Cerebellar nuclear complex (tissue), 1 donor: ENCODE measurements at regions not wholly inside any gene's neighbourhood (a gene's known extent, or its start where the extent isn't known, plus 50 kb on each side); places are given as distances from the start of the nearest gene placed in this dataset.
"Not testable (repeated sequence)": the region's sequence is repeated elsewhere in the genome, so short reads cannot be mapped to it uniquely, and the experiment has no call there.

Source experiments
- DNase-seq, 2 experiments: peaks; one replicate each; lab custom pipeline; 2025; lab: John Stamatoyannopoulos, UW

DNA sequence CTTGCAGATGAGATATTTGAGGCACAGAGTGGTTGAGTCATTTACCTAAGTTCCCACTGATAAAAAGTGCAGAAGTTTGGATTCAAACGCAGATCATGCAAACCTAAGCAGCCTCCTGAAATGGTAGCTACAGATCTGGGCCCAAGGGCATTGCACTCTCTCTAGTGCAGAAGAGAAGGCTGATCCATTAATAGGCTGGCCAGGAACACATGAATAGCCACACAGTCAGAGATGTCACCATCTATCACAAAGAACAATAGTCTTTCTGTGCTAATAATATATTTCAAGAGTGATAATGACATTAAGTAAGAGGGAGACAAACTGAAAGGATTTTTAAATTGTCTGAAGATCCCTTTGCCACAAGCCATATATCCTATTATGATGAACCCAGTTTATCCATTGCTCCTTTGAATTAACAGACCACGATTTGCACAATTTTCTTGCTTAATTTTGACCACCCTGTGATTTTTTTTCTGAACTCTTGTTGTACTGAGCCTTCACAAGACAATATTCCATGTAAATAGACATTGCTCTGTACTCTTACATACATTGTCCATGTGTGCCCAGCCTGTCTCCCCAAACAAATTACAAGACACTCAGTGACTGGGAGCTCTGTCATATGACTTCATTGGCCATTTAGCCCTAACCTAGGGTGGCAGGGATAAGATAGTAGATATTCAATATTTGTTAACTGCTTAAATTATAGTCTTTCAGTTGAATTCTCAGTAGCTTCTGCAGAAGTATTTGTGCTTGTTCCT is 112.4 kb upstream of the RBPJ start:
- DNase-seq, result no peak

DNA sequence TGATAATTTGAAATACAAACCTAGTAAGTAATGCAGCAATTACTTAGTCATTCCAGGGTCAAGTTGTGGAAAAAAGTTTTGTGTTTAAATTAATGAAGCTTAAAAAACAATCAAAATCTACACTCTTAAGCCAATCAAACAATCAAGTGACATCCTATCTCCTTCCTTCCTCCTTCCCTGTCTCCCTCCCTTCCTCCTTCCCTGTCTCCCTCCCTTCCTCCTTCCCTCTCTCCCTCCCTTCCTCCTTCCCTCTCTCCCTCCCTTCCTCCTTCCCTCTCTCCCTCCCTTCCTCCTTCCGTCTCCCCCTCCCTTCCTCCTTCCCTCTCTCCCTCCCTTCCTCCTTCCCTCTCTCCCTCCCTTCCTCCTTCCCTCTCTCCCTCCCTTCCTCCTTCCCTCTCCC is 111.4 kb upstream of the RBPJ start:
- DNase-seq, result not testable (repeated sequence)

DNA sequence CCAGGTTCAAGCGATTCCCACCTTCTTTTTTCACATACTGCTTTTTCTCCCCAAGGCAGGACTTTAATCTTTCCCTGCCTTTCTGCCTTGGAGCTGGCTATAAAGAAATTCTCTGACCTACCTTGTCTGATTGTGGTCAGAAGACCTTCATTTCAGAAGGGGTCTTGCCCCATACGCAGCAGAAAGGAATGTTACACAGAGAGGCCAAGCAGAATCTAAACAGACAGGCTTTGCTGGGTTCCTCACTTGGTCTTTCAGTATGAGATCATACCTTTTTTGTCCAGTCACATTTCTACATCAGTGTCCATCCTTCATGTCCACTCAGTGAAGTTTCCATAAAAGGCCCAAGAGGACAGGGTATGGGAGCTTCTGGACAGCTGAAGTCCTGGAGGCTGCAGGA is 108.3 kb upstream of the RBPJ start:
- no peak for DNase-seq

DNA sequence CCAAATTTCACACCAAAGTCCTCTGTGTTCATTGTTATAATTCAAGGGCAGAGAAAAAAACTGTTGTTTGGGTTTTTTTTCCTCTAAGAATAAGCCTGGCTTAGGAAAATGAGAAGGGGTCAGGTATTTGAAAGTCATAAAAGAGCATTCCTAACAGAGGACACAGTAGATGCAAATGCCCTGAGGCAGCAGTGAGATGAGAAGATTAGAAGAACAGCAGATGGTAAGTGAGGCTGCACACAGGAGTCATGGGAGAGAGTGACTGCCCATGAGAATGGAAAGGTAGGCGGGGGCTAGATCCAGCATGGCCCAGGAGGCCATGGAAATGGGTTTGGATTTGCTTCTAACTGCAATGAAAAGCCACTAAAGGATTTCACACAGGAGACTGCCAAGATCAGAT is 107.5 kb upstream of the RBPJ start:
- no peak for DNase-seq

DNA sequence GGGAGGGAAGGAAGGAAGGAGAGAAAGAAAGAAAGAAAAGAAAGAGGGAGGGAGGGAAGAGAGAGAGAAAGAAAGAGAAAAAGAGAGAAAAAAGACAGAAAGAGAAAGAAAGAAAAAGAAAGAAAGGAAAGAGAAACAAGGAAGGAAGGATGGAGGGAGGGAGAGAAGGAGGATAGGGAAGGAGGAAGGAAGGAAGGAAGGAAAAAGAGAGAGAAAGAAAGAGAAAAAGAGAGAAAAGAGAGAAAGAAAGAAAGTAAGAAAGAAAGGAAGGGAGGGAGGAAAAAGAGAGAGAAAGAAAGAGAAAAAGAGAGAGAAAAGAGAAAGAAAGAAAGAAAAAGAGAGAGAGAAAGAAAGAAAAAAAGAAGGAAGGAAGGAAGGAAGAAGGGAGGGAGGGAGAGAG is 105.8 kb upstream of the RBPJ start:
- DNase-seq, result no peak

DNA sequence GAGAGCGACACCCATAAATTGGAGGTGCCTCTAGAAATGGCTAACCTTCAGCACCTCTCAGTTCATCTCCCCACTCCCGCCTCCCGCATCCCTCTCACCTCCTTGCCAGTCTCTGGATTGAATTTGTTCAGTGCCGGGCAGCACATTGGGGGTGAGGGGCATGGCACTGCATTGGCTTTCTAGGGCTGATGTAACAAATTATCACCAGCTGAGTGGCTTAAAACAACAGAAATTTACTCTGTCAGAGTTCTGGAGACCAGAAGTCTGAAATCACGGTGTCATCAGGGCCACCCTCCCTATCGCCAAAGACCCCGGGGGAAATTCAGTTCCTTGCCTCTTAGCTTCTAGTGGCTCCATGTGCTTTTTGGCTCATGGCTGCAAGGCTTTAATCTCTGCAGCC is 105.1 kb upstream of the RBPJ start:
- DNase-seq, result no peak

DNA sequence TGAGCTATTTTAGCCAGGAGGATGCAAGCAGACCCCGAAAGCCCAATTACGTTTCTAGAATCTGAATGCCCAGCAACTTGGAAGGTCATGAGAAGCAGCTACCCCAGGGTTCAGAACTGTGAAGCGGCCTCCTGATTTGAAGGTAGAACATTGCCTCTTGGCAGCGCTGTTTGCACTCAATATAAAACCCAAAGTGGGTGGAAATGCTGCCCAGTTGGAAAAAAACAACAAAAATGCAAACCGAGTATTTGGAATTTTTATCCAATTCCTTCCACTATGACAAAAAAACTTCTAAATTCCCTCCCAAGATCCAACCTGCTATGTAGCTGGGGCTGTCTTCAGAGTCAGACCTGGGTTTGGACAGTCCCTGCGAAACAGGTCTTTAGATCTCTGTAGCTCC is 103.3 kb upstream of the RBPJ start:
- DNase-seq, result no peak

DNA sequence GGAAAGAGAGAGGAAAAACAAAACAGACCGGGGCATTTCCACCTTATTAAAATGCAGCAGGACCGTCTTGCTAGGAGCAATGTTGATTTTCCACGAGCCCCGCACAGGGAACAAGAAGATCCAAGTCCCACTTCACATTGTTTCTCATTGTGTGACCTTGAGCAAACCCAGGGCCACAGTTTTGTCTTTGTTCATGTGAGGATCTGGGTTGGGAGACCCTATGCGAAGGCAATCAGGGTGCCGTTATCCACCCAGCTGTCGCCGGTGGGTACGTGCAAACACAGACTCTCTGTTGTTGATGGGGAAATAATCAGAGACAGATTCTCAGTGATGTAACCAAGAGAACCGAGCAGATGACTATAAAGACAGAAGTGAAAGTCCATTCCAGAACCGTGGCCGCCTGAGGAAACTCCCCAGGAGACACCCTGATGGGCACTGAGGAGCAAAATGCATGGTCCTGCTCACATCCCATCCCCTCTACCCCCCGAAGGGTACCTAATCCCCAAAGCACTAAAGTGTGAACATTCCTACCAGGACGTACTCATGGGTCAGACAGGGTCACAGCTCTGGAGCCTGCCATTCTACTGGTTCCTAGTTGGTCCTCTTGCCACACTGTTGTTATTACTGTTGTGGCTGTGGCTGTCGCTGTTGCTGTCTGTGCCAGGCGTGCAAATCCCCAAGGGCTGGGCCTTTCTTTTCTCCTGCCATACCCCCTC is 102.7 kb upstream of the RBPJ start:
- no peak for DNase-seq

DNA sequence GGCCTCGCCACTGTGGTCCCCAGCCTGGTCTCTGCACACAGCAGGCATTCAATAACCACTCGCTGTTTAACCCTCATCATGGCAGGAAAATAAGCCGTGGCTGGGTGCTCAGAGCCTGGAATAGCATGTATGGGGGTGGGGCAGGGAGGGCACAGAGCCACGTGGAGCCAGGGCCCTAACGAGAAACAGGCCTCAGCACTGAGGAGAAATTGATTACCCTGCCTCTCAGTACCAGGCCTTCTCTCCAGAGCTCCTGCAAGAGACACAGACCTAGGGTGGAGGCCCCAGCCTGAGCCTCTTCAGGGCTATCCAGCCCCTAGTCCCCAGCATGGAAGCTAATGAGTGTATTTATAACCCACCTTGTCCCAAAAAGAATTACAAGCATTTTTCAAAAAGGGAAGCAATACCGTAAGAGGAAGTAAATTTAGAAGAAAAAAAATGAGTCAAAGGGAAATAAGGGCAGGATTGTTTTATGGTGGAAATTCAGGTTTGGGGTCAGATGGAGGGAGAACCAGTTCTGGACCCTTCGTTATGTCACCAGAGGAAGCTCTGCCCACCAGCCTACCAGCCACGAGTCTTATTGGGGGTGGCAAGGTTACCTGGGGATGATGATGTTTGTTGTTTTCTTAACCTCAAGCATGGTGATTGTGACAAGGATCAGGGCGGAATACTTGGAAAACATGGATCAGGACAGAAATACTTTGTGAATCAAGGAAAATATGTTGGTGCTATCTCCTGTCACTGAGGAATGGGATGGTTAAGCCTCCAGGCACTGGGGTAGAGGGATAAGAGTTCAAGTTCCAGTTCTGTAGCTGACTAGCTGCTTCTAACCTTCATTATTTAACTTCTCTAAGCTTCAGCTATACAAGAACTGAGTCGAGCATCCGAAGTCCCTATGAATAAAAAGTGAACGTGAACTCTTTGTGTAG is 101.9 kb upstream of the RBPJ start:
- DNase-seq, result no peak

DNA sequence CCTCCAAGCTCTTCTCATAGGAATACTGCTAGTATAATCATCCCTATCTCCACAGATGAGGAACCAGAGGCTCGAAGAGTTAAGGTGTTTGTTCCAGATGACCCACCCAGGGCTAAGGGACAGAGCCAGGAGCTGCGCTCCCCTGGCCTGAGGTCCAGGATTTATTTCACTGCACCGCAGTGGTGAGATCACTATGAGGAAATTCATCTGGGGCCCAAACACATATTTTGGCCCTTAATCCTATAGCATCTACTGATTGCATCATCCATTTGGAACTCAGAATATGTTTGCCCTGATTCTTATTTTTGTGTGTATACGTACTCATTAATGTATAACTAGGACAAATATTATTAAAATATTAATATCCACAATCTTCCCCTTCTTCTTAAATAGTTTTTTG is 100.1 kb upstream of the RBPJ start:
- DNase-seq, result no peak

DNA sequence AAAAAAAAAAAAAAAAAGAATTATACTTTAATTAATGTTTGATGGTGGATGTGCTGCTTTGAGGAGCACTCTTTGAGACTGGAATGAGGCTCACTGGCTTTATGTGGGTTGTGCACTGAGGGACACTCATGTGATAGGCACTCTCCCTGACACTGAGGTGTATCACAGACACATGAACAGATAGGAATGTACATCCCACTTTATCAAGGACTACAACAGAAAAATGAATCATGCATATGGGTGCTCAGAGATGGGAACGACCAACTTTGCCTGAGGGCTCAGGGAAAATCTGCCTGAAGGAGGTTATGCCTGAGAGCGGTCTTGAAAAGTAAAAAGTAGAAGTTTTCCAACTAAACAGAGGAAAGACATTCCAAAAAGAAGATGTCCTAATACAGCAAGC is 97.7 kb upstream of the RBPJ start:
- DNase-seq, result no peak

DNA sequence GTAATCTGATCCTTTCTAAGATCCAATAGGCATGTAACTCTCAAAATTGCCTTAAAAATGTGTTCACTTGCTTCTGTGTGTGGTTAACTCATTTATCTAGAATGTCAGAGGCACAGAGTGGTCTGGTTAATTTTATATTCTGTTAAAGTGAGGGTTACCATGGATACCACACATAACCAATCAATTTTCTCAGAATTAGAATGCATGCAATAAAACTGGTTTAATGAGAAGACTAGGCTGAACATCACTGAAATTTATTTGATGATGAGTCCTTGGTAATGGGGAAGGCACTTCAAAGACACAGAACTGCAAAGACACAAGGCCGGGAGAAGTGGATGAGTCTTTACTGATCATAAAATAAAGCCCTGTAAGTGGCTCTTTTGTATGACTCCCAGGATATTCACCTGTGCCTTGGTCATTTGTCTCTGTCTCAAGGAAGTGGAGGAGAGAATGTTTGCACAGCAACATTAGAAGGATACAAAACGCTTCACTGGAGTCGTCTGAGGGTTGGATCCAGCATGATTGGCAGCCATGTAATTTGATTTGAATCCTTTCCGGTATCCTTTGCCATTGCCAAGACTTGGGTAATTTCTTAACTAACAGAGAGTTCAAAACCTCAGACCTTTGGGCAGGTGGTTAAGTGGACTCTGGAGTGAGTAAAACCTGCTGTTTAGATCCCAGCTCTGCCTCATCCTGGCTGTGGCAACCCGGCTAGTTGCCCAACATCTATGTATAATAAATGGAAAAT is 94.0 kb upstream of the RBPJ start:
- no peak for DNase-seq

DNA sequence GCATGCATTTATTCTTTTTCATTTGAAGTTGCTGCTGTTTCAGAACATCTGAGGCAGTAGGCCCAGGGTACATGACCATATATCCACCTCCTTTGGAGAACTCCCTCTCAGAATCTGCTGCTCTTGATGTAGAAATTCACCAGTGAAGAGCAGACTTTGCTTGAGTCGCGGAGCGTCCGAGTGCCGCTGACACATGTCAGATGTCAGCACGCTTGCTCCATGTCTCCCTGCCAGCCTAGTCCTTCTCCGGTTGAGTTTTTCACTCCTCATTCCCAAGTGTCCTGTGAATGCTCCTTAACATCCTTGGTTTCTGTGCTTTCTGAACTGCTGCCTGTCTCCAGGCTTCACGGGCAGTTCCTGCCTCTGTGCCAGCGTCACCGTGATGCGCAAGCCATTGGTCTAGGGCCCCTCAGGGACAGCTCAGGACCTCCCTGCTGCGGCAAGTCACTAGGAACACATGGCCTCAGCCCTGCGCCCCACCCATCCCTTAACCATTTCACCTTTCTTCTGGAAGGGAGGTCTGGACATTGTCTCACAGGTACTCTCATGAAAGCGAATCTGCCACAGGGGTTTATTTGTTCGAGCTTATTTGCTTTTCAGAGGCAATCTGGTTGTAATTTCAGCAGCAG is 93.1 kb upstream of the RBPJ start:
- DNase-seq, result no peak

DNA sequence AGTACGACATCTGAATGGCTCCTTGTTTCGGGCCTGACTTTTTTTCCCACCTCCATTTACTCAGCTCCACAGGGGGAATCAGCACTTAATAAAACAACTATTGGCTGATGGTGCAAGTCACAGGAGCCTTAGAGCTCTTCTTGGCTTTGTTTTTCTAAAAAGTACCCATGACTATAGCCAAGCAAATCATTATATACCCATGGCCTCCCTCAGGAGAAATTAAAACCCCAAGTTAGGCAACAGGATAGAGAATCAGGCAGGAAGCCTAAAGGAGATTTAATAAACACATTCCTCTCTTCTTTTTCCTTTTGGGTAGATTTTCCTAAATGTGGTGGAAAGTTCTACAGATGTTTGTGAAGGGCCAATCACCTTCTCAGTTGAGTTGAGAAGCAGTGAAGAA is 91.9 kb upstream of the RBPJ start:
- no peak for DNase-seq

DNA sequence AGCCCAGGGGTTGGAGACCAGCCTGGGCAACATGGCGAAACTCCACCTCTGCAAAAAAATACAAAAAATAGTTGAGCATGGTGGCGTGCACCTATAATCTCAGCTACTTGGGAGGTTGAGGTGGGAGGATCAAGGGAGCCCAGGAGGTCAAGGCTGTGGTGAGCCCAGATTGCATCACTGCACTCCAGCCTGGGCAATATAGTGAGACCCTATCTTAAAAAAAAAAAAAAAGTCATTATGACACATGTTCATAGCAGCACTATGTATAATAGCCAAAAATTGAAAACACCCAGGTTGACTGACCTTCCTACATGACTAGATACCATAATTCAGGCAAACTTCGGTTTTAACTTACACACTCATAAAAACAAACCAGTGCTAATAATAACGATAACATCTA is 90.8 kb upstream of the RBPJ start:
- no peak for DNase-seq

DNA sequence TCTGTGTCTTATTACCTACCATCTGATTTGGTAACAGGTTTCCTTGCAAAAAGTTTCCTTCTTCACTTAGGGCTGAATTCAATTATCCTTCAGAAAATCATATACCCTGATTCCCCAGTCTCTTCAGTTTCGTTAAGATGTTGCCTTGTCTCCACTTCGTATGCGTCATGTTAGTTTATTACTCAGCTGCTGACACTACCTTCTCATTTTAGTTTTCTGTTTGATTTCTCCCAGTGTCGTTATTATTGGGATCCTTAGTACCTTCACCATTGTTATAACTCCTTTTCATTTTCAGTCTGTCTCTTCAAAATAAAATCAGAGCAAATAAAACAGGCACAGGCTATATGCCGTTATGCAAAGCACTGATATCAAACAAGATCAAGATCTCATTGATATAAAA is 87.5 kb upstream of the RBPJ start:
- DNase-seq, result no peak

DNA sequence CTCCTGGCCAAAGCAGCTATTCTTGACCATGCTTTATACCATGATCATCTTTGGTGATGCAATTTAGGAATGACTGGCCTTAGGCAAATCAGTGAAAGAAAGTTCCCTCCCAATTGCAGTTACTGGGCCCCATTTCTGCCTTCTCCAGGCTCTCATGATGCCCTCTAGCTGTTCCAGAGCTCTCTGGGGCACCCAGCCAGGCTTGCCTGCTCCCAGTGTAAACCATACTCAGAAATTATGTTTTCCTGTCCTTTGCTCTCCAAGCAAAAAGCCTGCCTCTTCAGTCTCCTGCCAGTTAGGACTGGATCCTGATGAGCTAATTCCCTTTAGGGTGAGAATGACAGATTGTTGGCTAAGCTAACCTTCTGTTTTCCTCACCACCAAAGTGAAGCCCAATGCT is 85.3 kb upstream of the RBPJ start:
- no peak for DNase-seq

DNA sequence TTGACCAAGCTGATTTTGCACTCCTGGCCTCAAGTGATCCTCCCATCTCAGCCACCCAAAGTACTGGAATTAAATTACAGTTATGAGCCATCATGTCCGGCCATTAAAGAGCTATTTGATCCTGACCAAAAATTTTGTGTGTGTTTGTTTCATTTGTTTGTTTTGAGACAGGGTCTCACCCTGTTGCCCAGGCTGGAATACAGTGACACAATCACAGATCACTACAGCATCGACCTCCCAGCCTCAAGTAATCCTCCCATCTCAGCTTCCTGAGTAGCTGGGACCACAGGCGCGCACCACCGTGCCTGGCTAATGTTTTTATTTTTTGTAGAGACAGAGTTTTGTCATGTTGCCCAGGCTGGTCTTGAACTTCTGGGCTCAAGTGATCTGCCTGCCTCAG is 82.9 kb upstream of the RBPJ start:
- DNase-seq, result no peak

DNA sequence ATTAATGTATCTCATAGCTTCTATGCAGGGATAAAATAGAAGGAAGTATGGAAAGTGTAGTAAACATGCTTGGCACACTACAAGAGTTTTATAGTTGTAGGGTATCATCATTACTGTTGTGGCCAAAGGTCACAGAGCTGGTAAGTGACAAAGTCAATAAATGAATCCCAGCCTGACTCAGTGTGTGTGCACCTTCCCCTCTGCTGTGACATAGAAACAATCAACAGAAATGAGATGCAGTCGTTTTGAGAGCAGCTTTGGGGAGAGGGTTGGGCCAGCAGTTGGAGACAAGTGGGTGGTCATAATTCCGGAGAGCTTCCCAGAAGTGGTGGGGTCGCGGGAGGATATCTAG is 82.4 kb upstream of the RBPJ start:
- no peak for DNase-seq

DNA sequence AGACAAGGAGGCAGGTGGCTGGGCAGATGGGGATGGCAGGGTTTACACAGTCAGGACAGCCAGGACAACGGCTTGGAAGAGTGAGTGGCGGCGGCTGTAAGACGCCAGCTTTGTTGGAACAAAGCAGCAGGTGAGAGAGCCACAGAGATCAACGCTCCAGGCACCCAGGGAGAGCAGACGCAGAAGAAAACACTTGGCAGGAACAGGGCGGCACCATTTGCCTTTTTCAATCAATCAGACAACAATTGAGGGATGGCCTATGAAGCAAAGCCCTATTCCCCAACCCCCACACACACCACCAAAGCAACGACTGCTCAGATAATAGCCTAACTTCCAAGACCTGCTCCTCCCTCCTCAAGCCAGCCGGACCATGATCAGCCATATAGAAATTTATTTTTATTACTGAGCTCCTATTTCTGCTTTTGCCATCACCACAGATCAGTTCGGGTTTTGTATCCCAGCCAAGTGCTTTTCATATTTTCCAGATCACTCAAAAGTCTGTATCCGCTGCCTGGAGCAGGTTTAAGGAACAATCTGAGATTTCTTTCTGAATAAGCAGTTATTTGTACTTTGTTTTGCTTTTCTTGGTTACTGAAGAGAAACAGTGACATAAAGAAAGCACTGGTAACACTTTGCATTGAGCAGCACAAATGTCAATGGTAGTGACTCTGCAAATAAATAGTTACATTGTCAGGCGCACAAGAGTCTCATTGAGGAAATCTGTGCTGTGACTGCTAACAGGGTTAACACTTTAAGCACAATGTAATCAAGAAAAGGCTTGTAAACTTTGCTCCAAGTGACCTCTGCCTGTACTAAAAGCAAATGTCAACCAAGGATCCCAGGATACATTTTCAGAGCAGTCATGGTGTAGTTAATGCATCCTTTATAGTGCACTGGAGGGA is 81.8 kb upstream of the RBPJ start:
- no peak for DNase-seq

DNA sequence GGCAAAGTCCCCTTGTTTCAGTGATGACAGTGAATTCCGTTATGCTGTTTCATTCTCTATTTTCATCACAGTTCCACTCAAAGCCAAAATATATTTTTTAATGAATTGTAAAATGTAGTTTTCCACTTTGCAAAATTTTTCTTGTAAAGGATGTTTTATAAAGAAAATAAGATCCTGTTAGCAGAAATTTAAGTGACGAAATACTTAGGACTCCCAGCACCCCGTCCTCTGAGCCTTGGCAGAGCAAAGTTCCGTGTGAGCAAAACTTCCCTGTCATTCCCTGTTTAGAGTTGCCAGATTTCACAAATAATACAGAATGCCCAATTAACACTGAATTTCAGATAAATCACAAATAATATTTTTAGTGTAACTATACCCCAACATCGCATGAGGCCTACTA is 81.0 kb upstream of the RBPJ start:
- no peak for DNase-seq
